K562 (cell line): ENCODE measurements at regions not wholly inside any gene's neighbourhood (a gene's known extent, or its start where the extent isn't known, plus 50 kb on each side); places are given as distances from the start of the nearest gene placed in this dataset.

Source experiments
- CREB3 ChIP-seq: fragments of 450-650 bp; conservative IDR thresholded peaks from 2 replicates; pipeline ENCODE4 v1.6.1; 2016; ENCODE audit warnings: missing genetic modification characterization, low read depth, mild to moderate bottlenecking, missing compliant biosample characterization, moderate library complexity
- CTCFL ChIP-seq: IDR thresholded peaks from 2 replicates; pipeline ENCODE4 v1.6.1; 2011; ENCODE audit warnings: borderline replicate concordance, low read depth, mild to moderate bottlenecking, moderate library complexity, low read length; ENCODE audit not compliant: insufficient read depth, poor library complexity, severe bottlenecking
- DPF2 ChIP-seq: fragments of 450-650 bp; IDR thresholded peaks from 2 replicates; pipeline ENCODE4 v1.6.1; 2016
- MEF2A ChIP-seq: IDR thresholded peaks from 2 replicates; pipeline ENCODE4 v1.6.1; 2011; ENCODE audit warnings: low read depth, mild to moderate bottlenecking, low read length, moderate library complexity; ENCODE audit not compliant: control insufficient read depth
- NCOA6 ChIP-seq: fragments of 450-650 bp; IDR thresholded peaks from 2 replicates; pipeline ENCODE4 v1.6.1; 2017; ENCODE audit warnings: mild to moderate bottlenecking
- NFRKB ChIP-seq: fragments of 450-650 bp; IDR thresholded peaks from 2 replicates; pipeline ENCODE4 v1.6.1; 2016; ENCODE audit warnings: low read depth
- POLR2AphosphoS5 ChIP-seq: IDR thresholded peaks from 2 replicates; pipeline ENCODE4 v1.6.1; 2011; ENCODE audit warnings: mild to moderate bottlenecking, low read depth, low read length, moderate library complexity; ENCODE audit not compliant: control insufficient read depth, insufficient read depth
- RB1 ChIP-seq: fragments of 450-650 bp; IDR thresholded peaks from 2 replicates; pipeline ENCODE4 v1.6.1; 2017; ENCODE audit warnings: low read depth, mild to moderate bottlenecking
- TAF9B ChIP-seq: fragments of 450-650 bp; IDR thresholded peaks from 2 replicates; pipeline ENCODE4 v1.6.1; 2018; ENCODE audit warnings: mild to moderate bottlenecking; ENCODE audit not compliant: partially characterized antibody
- TOE1 ChIP-seq, 2 experiments: fragments of 450-650 bp in 1 of 2; sonication (generic) in 1 of 2; formaldehyde crosslinking in 1 of 2; IDR thresholded peaks; 2 replicates each; pipeline versions ENCODE4 v1.7.1 to v1.8.0; 2016 to 2022; ENCODE audit warnings: borderline replicate concordance in 2 of 2, mild to moderate bottlenecking in 2 of 2, antibody characterized with exemption in 1 of 2, inconsistent platforms in 1 of 2, low read depth in 1 of 2, missing genetic modification reagents in 1 of 2, moderate library complexity in 1 of 2
- XRCC4 ChIP-seq: IDR thresholded peaks from one replicate; pipeline ENCODE4 v1.6.1; 2011; ENCODE audit not compliant: insufficient read depth, insufficient read length; ENCODE audit errors: extremely low read depth
- ZBTB5 ChIP-seq: fragments of 450-650 bp; IDR thresholded peaks from 2 replicates; pipeline ENCODE4 v1.6.1; 2017; ENCODE audit warnings: antibody characterized with exemption
- ZKSCAN8 ChIP-seq: fragments of 200-800 bp; sonication (Bioruptor generic); IDR thresholded peaks from 2 replicates; pipeline ENCODE4 v1.6.1; 2016; ENCODE audit warnings: missing genetic modification characterization, missing compliant biosample characterization
- ZMIZ1 ChIP-seq, 2 experiments: fragments of 150-350 bp in 1 of 2; IDR thresholded peaks; 2 replicates each; pipeline ENCODE4 v1.6.1; 2012 to 2016; ENCODE audit warnings: low read depth in 2 of 2, low read length in 2 of 2, mild to moderate bottlenecking in 1 of 2, moderate library complexity in 1 of 2
- ZNF507 ChIP-seq: conservative IDR thresholded peaks from 2 replicates; pipeline ENCODE4 v1.6.1; 2017; ENCODE audit warnings: missing genetic modification characterization, missing compliant biosample characterization

- TF ChIP-seq ZMIZ1 (IDR thresholded peaks at IDR 0.05; ENCODE audit: low read depth in 2 of 2, low read length in 2 of 2) (no peak), NCOA6 (no peak), RB1 (0 out of 2 replicates have a peak, but pooled peaks have one; percentile 50), MEF2A (no peak), ZKSCAN8 (CRISPR knock-in tag) (no peak), DPF2 (no peak), TOE1 (IDR thresholded peaks at IDR 0.05; ENCODE audit: borderline replicate concordance) (no peak), TOE1 (CRISPR knock-in tag; IDR thresholded peaks at IDR 0.05; ENCODE audit: borderline replicate concordance, low read depth) (no peak), NFRKB (no peak), CREB3 (no peak), ZNF507 (tag) (no peak), ZBTB5 (no peak), TAF9B (no peak), XRCC4 (no peak), POLR2AphosphoS5 (no peak), CTCFL (peak; percentile 59)
Observed at GRCh38 chr5:50962934-50963872, 296.8 kb downstream of the PARP8 start (continued).
